ENCODE measurements at regions not wholly inside any gene's neighbourhood (a gene's known extent, or its start where the extent isn't known, plus 50 kb on each side); places are given as distances from the start of the nearest gene placed in this dataset.
"Not testable (repeated sequence)": the region's sequence is repeated elsewhere in the genome, so short reads cannot be mapped to it uniquely, and the experiment has no call there.

- not testable (repeated sequence) for DNase-seq (ENCODE audit: extremely low read depth in 1 of 2, low read depth in 1 of 2)
Observed at GRCh38 chr10:6830981-6831380, 250.9 kb upstream of the PRKCQ start.

- not testable (repeated sequence) for DNase-seq (ENCODE audit: extremely low read depth in 1 of 2, low read depth in 1 of 2)
Observed at GRCh38 chr10:6824793-6825192, 244.7 kb upstream of the PRKCQ start.

GRCh38 chr10:6823770-6824169 is 243.7 kb upstream of the PRKCQ start:
- no peak for DNase-seq (ENCODE audit: extremely low read depth in 1 of 2, low read depth in 1 of 2)

GRCh38 chr10:6819301-6819700 is 239.2 kb upstream of the PRKCQ start:
- DNase-seq (ENCODE audit: extremely low read depth in 1 of 2, low read depth in 1 of 2) = no peak

- DNase-seq (ENCODE audit: extremely low read depth in 1 of 2, low read depth in 1 of 2) = no peak
Observed at GRCh38 chr10:6817770-6818169, 237.7 kb upstream of the PRKCQ start.

GRCh38 chr10:6815346-6815745 is 235.3 kb upstream of the PRKCQ start:
- no peak for DNase-seq (ENCODE audit: extremely low read depth in 1 of 2, low read depth in 1 of 2)

- no peak for DNase-seq (ENCODE audit: extremely low read depth in 1 of 2, low read depth in 1 of 2)
Observed at GRCh38 chr10:6813856-6814255, 233.8 kb upstream of the PRKCQ start.

GRCh38 chr10:6813306-6813705 is 233.2 kb upstream of the PRKCQ start:
- no peak for DNase-seq (ENCODE audit: extremely low read depth in 1 of 2, low read depth in 1 of 2)

- DNase-seq (ENCODE audit: extremely low read depth in 1 of 2, low read depth in 1 of 2) = no peak
Observed at GRCh38 chr10:6811153-6811552, 231.1 kb upstream of the PRKCQ start.

GRCh38 chr10:6803427-6803783 is 223.3 kb upstream of the PRKCQ start:
- DNase-seq (ENCODE audit: extremely low read depth in 1 of 2, low read depth in 1 of 2) = no peak

GRCh38 chr10:6802759-6803426 is 222.8 kb upstream of the PRKCQ start:
- DNase-seq (ENCODE audit: extremely low read depth in 1 of 2, low read depth in 1 of 2) = no peak

GRCh38 chr10:6796231-6796630 is 216.2 kb upstream of the PRKCQ start:
- DNase-seq (ENCODE audit: extremely low read depth in 1 of 2, low read depth in 1 of 2) = no peak

- no peak for DNase-seq (ENCODE audit: extremely low read depth in 1 of 2, low read depth in 1 of 2)
Observed at GRCh38 chr10:6795541-6795940, 215.5 kb upstream of the PRKCQ start.

- DNase-seq (ENCODE audit: extremely low read depth in 1 of 2, low read depth in 1 of 2) = not testable (repeated sequence)
Observed at GRCh38 chr10:6794841-6795240, 214.8 kb upstream of the PRKCQ start.

- DNase-seq (ENCODE audit: extremely low read depth in 1 of 2, low read depth in 1 of 2) = no peak
Observed at GRCh38 chr10:6794441-6794840, 214.4 kb upstream of the PRKCQ start.

- DNase-seq (ENCODE audit: extremely low read depth in 1 of 2, low read depth in 1 of 2) = no peak
Observed at GRCh38 chr10:6788731-6789130, 208.7 kb upstream of the PRKCQ start.

GRCh38 chr10:6788231-6788630 is 208.2 kb upstream of the PRKCQ start:
- no peak for DNase-seq (ENCODE audit: extremely low read depth in 1 of 2, low read depth in 1 of 2)

GRCh38 chr10:6787718-6788117 is 207.6 kb upstream of the PRKCQ start:
- no peak for DNase-seq (ENCODE audit: extremely low read depth in 1 of 2, low read depth in 1 of 2)

- DNase-seq (ENCODE audit: extremely low read depth in 1 of 2, low read depth in 1 of 2) = no peak
Observed at GRCh38 chr10:6787091-6787490, 207.0 kb upstream of the PRKCQ start.

- no peak for DNase-seq (ENCODE audit: extremely low read depth in 1 of 2, low read depth in 1 of 2)
Observed at GRCh38 chr10:6786579-6787031, 206.5 kb upstream of the PRKCQ start.

- not testable (repeated sequence) for DNase-seq (ENCODE audit: extremely low read depth in 1 of 2, low read depth in 1 of 2)
Observed at GRCh38 chr10:6784429-6784828, 204.4 kb upstream of the PRKCQ start.

GRCh38 chr10:6783471-6783870 is 203.4 kb upstream of the PRKCQ start:
- no peak for DNase-seq (ENCODE audit: extremely low read depth in 1 of 2, low read depth in 1 of 2)

GRCh38 chr10:6782378-6782777 is 202.3 kb upstream of the PRKCQ start:
- DNase-seq (ENCODE audit: extremely low read depth in 1 of 2, low read depth in 1 of 2) = no peak

All from activated CD8-positive, alpha-beta memory T cell treated with anti-CD3 and anti-CD28 coated beads for 1 hour (primary cell).